HG03103 (cell line): ENCODE measurements at regions not wholly inside any gene's neighbourhood (a gene's known extent, or its start where the extent isn't known, plus 50 kb on each side); places are given as distances from the start of the nearest gene placed in this dataset.

Experiments
- ATAC-seq: cut with Tn5 transposase; IDR thresholded peaks from one replicate; pipeline ENCODE4 v1.9.1; 2021; ENCODE audit warnings: low read depth; ENCODE audit not compliant: unreplicated experiment

DNA sequence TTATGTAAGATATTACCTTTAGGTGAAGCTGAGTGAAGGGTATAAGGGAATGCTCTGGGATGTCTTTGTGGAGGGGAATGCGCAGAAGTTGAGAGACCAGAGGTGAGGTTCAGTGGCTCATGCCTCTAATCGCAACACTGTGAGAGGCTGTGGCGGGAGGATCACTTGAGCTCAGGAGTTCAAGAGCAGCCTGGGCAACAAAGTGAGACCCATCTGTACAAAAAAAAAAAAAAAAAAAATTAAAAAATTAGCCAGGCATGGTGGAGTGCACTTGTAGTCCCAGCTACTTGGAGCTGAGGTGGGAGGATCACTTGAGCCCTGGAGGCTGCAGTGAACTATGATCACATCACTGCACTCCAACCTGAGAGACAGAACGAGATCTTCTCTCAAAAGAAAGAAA lies 57.3 kb upstream of the SP3 start:
- no peak for ATAC-seq

DNA sequence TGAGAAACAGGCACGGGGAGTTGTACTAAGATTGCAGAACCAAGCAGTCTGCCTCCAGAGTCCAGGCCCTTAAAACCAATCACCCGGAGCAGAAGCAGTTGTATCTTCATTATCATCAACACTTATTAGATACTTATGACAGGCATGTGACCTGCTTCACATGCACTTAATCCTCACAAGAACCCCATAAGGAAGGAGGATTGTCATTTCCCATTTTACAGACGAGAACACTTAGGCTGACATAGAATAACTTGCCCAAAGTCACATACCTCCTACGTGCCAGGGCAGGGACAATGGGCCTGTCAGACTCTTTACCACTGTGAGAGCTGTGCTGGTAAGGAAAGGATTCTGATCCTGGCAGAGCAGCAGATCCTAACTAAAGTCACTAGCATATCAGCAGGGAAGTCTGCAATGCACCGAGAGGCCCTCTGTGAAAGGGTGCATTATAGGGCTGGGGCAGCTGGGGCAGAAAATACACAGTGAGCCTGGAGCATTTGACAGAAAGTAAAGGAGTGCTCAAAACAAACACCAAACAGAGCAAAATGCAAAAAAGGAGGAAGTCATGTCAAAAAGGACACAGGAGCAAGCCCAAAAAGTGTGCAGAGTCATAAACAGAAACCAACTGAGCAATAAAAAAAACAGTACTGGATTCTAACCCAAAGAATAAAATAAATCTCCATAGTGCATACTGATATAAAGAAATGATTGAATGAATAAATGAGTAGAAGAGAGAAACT lies 55.9 kb upstream of the SP3 start:
- ATAC-seq: peak; percentile 53

DNA sequence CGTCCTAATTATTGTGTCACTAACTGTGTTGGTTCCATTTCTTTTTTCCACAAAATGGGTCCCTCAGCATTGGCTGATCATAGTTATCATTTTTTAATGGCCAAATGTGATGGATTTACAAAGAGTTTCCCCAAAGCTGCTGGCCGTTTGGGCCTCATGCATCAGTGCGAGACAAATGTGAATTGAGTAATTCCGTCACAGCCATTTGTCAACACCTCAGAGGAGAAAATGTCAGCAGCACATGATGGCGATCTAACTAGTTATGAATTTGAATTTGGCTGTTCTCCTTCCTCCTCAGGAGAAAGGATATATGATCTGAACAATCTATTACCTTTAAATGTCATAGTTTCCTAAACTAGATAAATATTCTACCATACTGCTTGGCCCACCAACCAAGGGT lies 54.9 kb upstream of the SP3 start:
- ATAC-seq: no peak

DNA sequence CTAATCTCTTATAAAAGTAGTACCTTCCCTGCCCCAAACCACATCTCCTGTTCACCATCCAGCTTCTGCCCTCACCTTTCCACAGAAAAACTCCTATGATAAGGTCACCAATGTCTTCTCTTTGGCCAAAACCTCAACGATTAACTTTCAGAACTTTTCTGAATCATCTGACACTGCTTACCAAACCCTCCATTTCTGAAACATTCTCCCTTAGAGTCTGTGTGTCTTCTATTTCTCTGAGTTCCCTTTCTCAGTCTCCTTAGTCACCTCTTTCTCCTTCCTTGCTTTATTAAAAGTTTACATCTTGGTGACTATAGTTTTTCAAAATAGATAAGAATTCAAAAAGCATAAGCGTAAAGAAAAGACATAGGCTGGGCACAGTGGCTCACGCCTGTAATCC lies 51.3 kb upstream of the SP3 start:
- no peak for ATAC-seq

DNA sequence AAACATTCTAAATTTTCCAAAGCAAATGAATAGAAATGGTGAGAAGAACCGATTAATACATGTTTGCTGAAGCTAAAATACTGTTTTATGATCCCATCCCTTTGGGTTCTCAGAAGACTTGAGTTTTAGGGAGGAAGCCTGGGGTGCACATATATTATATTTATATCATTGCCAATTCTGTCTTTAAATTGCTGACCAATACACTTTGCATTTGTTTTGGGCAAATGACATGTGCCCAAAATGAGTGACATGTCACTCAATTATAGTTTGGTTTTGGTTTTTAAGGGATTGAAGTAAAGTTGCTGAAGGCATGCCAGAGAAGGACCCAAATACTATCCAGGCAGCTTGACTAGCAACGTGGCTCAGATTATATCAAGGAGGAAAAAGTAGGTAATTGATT lies 50.3 kb upstream of the SP3 start:
- no peak for ATAC-seq
